ENCODE measurements at regions not wholly inside any gene's neighbourhood (a gene's known extent, or its start where the extent isn't known, plus 50 kb on each side); places are given as distances from the start of the nearest gene placed in this dataset.

DNA sequence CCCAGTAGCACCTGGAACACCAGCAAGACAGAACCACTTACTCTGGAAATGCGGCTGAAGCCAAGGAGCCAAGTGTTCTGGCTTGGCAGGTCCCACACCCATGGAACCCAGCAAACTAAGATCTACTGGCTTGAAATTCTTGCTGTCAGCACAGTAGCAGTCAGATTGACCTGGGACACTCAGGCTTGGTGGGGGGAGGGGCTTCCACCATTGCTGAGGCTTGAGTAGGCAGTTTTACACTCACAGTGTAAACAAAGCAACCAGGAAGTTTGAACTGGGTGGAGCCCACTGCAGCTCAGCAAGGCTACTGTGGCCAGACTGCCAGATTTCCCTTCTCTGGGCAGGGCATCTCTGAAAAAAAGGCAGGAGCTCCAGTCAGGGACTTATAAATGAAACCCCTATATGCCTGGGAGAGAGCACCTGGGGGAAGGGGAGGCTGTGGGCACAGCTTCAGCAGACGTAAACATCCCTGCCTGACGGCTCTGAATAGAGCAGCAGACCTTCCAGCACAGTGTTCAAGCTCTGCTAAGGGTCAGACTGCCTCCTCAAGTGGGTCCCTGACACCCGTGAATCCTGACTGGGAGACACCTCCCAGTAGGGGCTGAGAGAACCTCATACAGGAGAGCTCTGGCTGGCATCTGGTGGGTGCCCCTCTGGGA is 121.2 kb downstream of the MTERF1 start:
- Histone ChIP-seq H2AFZ (ENCODE audit: low read length, unreplicated experiment) (no peak overlapping the region), H3K36me3 (ENCODE audit: insufficient read depth, low read length) (no peaks in the 10 kb centered on the region)

DNA sequence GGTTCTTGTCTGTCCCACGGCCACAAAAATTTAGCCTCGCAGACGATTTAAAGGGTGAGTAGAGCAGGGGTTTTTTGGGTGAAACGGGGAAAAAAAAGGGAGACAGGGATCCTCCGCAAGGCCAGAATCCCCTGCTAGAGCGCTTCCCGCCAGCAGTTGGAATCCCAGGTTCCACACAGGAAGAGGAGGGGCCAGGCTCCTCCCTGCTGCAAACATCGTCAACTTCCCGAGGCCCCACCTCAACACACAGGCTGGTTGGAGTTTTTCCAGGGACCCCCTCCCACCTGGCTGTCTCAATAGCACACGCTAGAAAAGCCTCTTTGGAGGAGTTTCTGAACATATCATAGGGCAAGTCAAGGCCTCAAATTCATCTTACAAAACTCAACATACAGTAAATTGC is 112.7 kb downstream of the MTERF1 start:
- Histone ChIP-seq H3K79me2 (ENCODE audit: control insufficient read depth, insufficient read depth, low read length, unreplicated experiment) (no peaks in the 10 kb centered on the region), H3K4me1 (ENCODE audit: control insufficient read depth, insufficient read depth, low read length, unreplicated experiment) (peaks cover 11% of the 10 kb centered on the region), H3K27ac (ENCODE audit: low read depth, low read length) (no peak overlapping the region), H3K4me3 (ENCODE audit: low read depth, low read length) (no peak overlapping the region), H3K27me3 (ENCODE audit: insufficient read depth, low read length) (no peaks in the 10 kb centered on the region), H3K36me3 (ENCODE audit: insufficient read depth, low read length) (no peaks in the 10 kb centered on the region), H2AFZ (ENCODE audit: low read length, unreplicated experiment) (no peak overlapping the region)

More for the DNA sequence above, 121.2 kb downstream of the MTERF1 start:
- Histone ChIP-seq H3K27ac (ENCODE audit: low read depth, low read length) (no peak overlapping the region), H3K4me1 (ENCODE audit: control insufficient read depth, insufficient read depth, low read length, unreplicated experiment) (peaks cover 3% of the 10 kb centered on the region), H3K79me2 (ENCODE audit: control insufficient read depth, insufficient read depth, low read length, unreplicated experiment) (no peaks in the 10 kb centered on the region), H3K27me3 (ENCODE audit: insufficient read depth, low read length) (no peaks in the 10 kb centered on the region), H3K4me3 (ENCODE audit: low read depth, low read length) (no peak overlapping the region)

- H3K27ac ChIP-seq (ENCODE audit: low read depth, low read length), result no peak overlapping the region
- H3K4me1 ChIP-seq (ENCODE audit: control insufficient read depth, insufficient read depth, low read length, unreplicated experiment), result peaks cover 11% of the 10 kb centered on the region
- no peaks in the 10 kb centered on the region for H3K27me3 ChIP-seq (ENCODE audit: insufficient read depth, low read length)
- no peak overlapping the region for H3K4me3 ChIP-seq (ENCODE audit: low read depth, low read length)
- no peaks in the 10 kb centered on the region for H3K79me2 ChIP-seq (ENCODE audit: control insufficient read depth, insufficient read depth, low read length, unreplicated experiment)
- no peaks in the 10 kb centered on the region for H3K36me3 ChIP-seq (ENCODE audit: insufficient read depth, low read length)
- H2AFZ ChIP-seq (ENCODE audit: low read length, unreplicated experiment), result no peak overlapping the region
Measured at GRCh38 chr7:91771394-91771793, 109.1 kb downstream of the MTERF1 start.

GRCh38 chr7:91771921-91772815 is 108.3 kb downstream of the MTERF1 start:
- no peaks in the 10 kb centered on the region for H3K27me3 ChIP-seq (ENCODE audit: insufficient read depth, low read length)
- H3K79me2 ChIP-seq (ENCODE audit: control insufficient read depth, insufficient read depth, low read length, unreplicated experiment), result no peaks in the 10 kb centered on the region
- H3K36me3 ChIP-seq (ENCODE audit: insufficient read depth, low read length), result no peaks in the 10 kb centered on the region
- no peak overlapping the region for H3K27ac ChIP-seq (ENCODE audit: low read depth, low read length)
- H3K4me3 ChIP-seq (ENCODE audit: low read depth, low read length), result no peak overlapping the region
- H2AFZ ChIP-seq (ENCODE audit: low read length, unreplicated experiment), result peak overlapping the region; percentile 30
- peaks cover 11% of the 10 kb centered on the region for H3K4me1 ChIP-seq (ENCODE audit: control insufficient read depth, insufficient read depth, low read length, unreplicated experiment)

GRCh38 chr7:91776171-91776570 is 104.3 kb downstream of the MTERF1 start:
- Histone ChIP-seq H3K27ac (ENCODE audit: low read depth, low read length) (no peak overlapping the region), H3K4me3 (ENCODE audit: low read depth, low read length) (no peak overlapping the region), H3K27me3 (ENCODE audit: insufficient read depth, low read length) (no peaks in the 10 kb centered on the region), H3K36me3 (ENCODE audit: insufficient read depth, low read length) (no peaks in the 10 kb centered on the region), H2AFZ (ENCODE audit: low read length, unreplicated experiment) (no peak overlapping the region), H3K79me2 (ENCODE audit: control insufficient read depth, insufficient read depth, low read length, unreplicated experiment) (no peaks in the 10 kb centered on the region), H3K4me1 (ENCODE audit: control insufficient read depth, insufficient read depth, low read length, unreplicated experiment) (peaks cover 14% of the 10 kb centered on the region)

DNA sequence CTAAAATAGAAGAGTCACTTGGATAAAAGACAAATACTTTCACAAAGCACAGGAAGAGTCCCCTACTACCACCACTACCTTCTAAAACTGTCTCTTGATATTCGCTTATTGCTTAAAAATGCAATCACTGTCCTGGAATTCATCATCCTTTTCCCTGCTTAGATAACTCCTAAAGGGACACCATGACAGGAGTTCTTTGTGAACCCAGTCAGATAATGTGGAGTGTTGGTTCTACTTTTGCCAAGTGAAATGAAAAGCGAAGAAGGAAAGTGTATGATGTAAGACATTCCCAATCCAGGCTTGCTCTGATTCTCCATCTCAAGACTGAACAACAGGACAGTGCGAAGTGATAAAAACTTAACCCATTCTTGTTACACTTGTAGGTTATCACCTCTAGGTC is 103.0 kb downstream of the MTERF1 start:
- no peaks in the 10 kb centered on the region for H3K27me3 ChIP-seq (ENCODE audit: insufficient read depth, low read length)
- no peaks in the 10 kb centered on the region for H3K79me2 ChIP-seq (ENCODE audit: control insufficient read depth, insufficient read depth, low read length, unreplicated experiment)
- H3K27ac ChIP-seq (ENCODE audit: low read depth, low read length), result no peak overlapping the region
- H3K4me1 ChIP-seq (ENCODE audit: control insufficient read depth, insufficient read depth, low read length, unreplicated experiment), result peaks cover 5% of the 10 kb centered on the region
- no peak overlapping the region for H2AFZ ChIP-seq (ENCODE audit: low read length, unreplicated experiment)
- H3K36me3 ChIP-seq (ENCODE audit: insufficient read depth, low read length), result no peaks in the 10 kb centered on the region
- H3K4me3 ChIP-seq (ENCODE audit: low read depth, low read length), result no peak overlapping the region

DNA sequence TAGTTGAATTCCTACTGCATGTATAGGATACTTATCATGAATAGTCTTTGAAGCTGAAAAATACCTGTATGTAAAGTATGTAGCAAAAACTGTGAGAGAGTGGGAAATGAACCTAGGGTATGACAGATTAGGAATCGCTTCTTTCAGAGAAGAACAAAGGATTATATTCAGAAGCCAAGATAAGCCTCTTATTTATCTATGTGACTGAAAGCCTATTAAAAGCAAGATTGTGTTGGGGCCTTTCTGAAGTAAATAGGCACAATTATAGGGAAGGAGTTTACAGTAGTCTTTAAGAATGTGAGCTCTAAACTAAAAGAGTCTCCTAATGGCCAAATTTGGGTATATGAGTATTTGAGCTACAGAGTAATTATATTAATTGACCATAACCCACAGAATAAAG is 102.1 kb downstream of the MTERF1 start:
- H3K27ac ChIP-seq (ENCODE audit: low read depth, low read length), result no peak overlapping the region
- H3K79me2 ChIP-seq (ENCODE audit: control insufficient read depth, insufficient read depth, low read length, unreplicated experiment), result no peaks in the 10 kb centered on the region
- H3K4me3 ChIP-seq (ENCODE audit: low read depth, low read length), result no peak overlapping the region
- no peak overlapping the region for H2AFZ ChIP-seq (ENCODE audit: low read length, unreplicated experiment)
- no peaks in the 10 kb centered on the region for H3K27me3 ChIP-seq (ENCODE audit: insufficient read depth, low read length)
- peaks cover 3% of the 10 kb centered on the region for H3K4me1 ChIP-seq (ENCODE audit: control insufficient read depth, insufficient read depth, low read length, unreplicated experiment)
- H3K36me3 ChIP-seq (ENCODE audit: insufficient read depth, low read length), result no peaks in the 10 kb centered on the region

DNA sequence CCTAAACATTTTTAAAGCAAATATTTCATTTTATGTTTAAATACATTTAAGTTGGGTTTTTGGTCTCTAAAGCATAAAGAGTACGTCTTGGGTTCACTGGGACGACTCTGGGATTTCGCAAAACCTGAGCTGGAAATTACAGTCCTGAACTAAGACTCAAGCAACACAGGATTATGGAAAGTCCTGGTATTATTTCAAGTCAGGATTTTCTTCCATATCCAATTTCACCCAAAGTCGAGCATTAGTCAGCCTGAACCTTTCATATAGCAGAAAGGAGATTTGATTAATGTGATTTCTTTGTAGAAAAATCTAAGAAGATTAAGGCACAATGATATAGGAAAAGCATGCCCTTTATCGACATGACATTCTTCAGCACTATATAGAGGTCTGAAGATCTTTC is 100.0 kb downstream of the MTERF1 start:
- Histone ChIP-seq H3K36me3 (ENCODE audit: insufficient read depth, low read length) (no peaks in the 10 kb centered on the region), H3K4me3 (ENCODE audit: low read depth, low read length) (no peak overlapping the region), H3K79me2 (ENCODE audit: control insufficient read depth, insufficient read depth, low read length, unreplicated experiment) (no peaks in the 10 kb centered on the region), H3K27me3 (ENCODE audit: insufficient read depth, low read length) (no peaks in the 10 kb centered on the region), H2AFZ (ENCODE audit: low read length, unreplicated experiment) (no peak overlapping the region), H3K4me1 (ENCODE audit: control insufficient read depth, insufficient read depth, low read length, unreplicated experiment) (peaks cover 3% of the 10 kb centered on the region), H3K27ac (ENCODE audit: low read depth, low read length) (no peak overlapping the region)

GRCh38 chr7:91784469-91784868 is 96.0 kb downstream of the MTERF1 start:
- no peaks in the 10 kb centered on the region for H3K4me1 ChIP-seq (ENCODE audit: control insufficient read depth, insufficient read depth, low read length, unreplicated experiment)
- no peak overlapping the region for H3K4me3 ChIP-seq (ENCODE audit: low read depth, low read length)
- H3K36me3 ChIP-seq (ENCODE audit: insufficient read depth, low read length), result no peaks in the 10 kb centered on the region
- no peak overlapping the region for H2AFZ ChIP-seq (ENCODE audit: low read length, unreplicated experiment)
- H3K79me2 ChIP-seq (ENCODE audit: control insufficient read depth, insufficient read depth, low read length, unreplicated experiment), result no peaks in the 10 kb centered on the region
- H3K27ac ChIP-seq (ENCODE audit: low read depth, low read length), result no peak overlapping the region
- no peaks in the 10 kb centered on the region for H3K27me3 ChIP-seq (ENCODE audit: insufficient read depth, low read length)

DNA sequence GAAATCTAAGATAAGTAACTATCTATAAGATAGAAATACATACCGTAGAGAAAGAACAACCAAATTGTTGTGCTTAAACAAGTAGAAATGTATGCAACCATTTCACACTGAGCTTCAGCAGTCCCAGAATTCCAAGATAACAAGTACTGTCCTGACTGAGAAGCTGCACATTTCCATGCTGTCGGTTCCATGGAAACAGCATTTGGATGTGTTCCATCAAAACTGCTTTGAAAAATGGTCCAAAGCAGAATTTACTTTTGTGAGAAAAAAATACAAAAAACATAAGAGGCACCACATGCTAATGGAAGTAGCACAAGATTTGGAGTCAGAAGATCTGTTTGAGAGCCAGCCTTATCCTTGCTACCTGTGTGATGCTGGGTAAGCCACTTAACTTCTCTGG is 92.6 kb downstream of the MTERF1 start:
- Histone ChIP-seq H3K27ac (ENCODE audit: low read depth, low read length) (no peak overlapping the region), H3K27me3 (ENCODE audit: insufficient read depth, low read length) (no peaks in the 10 kb centered on the region), H3K4me1 (ENCODE audit: control insufficient read depth, insufficient read depth, low read length, unreplicated experiment) (no peaks in the 10 kb centered on the region), H3K4me3 (ENCODE audit: low read depth, low read length) (no peak overlapping the region), H3K79me2 (ENCODE audit: control insufficient read depth, insufficient read depth, low read length, unreplicated experiment) (no peaks in the 10 kb centered on the region), H3K36me3 (ENCODE audit: insufficient read depth, low read length) (no peaks in the 10 kb centered on the region), H2AFZ (ENCODE audit: low read length, unreplicated experiment) (no peak overlapping the region)

DNA sequence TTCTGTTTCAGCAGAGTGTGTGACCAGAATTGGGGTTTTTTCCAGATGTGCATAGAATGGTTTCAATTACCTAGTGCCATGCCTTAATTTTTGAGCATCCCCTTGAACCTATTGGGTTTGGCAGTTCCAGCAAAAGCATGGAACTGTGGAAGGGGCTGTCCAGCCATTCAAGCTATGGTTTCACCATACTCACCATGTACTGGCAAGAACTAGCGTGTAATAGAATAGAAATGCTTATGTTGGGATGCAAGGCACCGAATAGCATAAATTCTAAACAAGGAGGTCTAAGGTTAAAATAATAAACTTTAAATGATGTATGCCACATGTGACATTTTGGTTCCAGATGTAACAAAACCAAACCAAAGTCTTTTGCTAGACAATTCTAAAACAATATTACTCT is 91.4 kb downstream of the MTERF1 start:
- Histone ChIP-seq H2AFZ (ENCODE audit: low read length, unreplicated experiment) (no peak overlapping the region), H3K4me3 (ENCODE audit: low read depth, low read length) (no peak overlapping the region), H3K36me3 (ENCODE audit: insufficient read depth, low read length) (no peaks in the 10 kb centered on the region), H3K27me3 (ENCODE audit: insufficient read depth, low read length) (no peaks in the 10 kb centered on the region), H3K27ac (ENCODE audit: low read depth, low read length) (no peak overlapping the region), H3K79me2 (ENCODE audit: control insufficient read depth, insufficient read depth, low read length, unreplicated experiment) (no peaks in the 10 kb centered on the region), H3K4me1 (ENCODE audit: control insufficient read depth, insufficient read depth, low read length, unreplicated experiment) (no peaks in the 10 kb centered on the region)
